HEK293 (cell line): ENCODE measurements at regions not wholly inside any gene's neighbourhood (a gene's known extent, or its start where the extent isn't known, plus 50 kb on each side); places are given as distances from the start of the nearest gene placed in this dataset.
A peak's percentile ranks its signal among the peaks of the same experiment; 100 is the strongest.
"Not testable (repeated sequence)": the region's sequence is repeated elsewhere in the genome, so short reads cannot be mapped to it uniquely, and the experiment has no call there.

ENCODE experiments used
- CTCF ChIA-PET: fragments of 350-600 bp; formaldehyde crosslinking; extraction: SDS; loops from one replicate; lab custom pipeline; 2021; ENCODE audit warnings: antibody characterized with exemption; lab: Yijun Ruan, JAX
- POLR2A ChIA-PET: fragments of 300-600 bp; formaldehyde crosslinking; extraction: SDS; loops from one replicate; lab custom pipeline; 2020; ENCODE audit warnings: antibody characterized with exemption, inconsistent platforms; lab: Yijun Ruan, JAX
- H3K27ac ChIP-seq: fragments of 200-500 bp; sonication (Bioruptor generic); 2 replicates; pipeline ENCODE4 v1.5.1; 2014; ENCODE audit warnings: low read depth, low read length, control low read depth, inconsistent platforms; ENCODE audit errors: extremely low read depth
- H3K36me3 ChIP-seq, 2 experiments: fragments of 200-500 bp in 1 of 2; sonication (Bioruptor generic) in 1 of 2; 1 replicate in 1 of 2; 2 replicates in 1 of 2; pipeline ENCODE4 v1.5.1; 2014 to 2017; ENCODE audit warnings: inconsistent platforms in 2 of 2, low read length in 2 of 2; ENCODE audit not compliant: control insufficient read depth in 2 of 2, insufficient read depth in 1 of 2
- H3K4me1 ChIP-seq: fragments of 200-500 bp; sonication (Bioruptor generic); 2 replicates; pipeline ENCODE4 v1.5.1; 2014; ENCODE audit warnings: mild to moderate bottlenecking, low read length, inconsistent platforms; ENCODE audit not compliant: control insufficient read depth, insufficient read depth
- H3K4me3 ChIP-seq: 2 replicates; pipeline ENCODE4 v1.5.1; 2011; ENCODE audit warnings: low read depth, mild to moderate bottlenecking, control low read depth, low read length, moderate library complexity
- H3K9me3 ChIP-seq: fragments of 200-500 bp; sonication (Bioruptor generic); 2 replicates; pipeline ENCODE4 v1.5.1; 2014; ENCODE audit warnings: low read depth, low read length, inconsistent platforms; ENCODE audit not compliant: control insufficient read depth, insufficient read depth
- MZF1 ChIP-seq: fragments of 450-650 bp; formaldehyde crosslinking; IDR thresholded peaks from 2 replicates; pipeline ENCODE4 v1.5.1; 2017; ENCODE audit warnings: missing biosample characterization, missing genetic modification characterization, borderline replicate concordance
- OSR2 ChIP-seq: fragments of 450-650 bp; formaldehyde crosslinking; IDR thresholded peaks from 2 replicates; pipeline ENCODE4 v1.5.1; 2016; ENCODE audit warnings: missing biosample characterization, missing genetic modification characterization
- ZBTB8A ChIP-seq: fragments of 450-650 bp; formaldehyde crosslinking; IDR thresholded peaks from 2 replicates; pipeline ENCODE4 v1.5.1; 2016; ENCODE audit warnings: missing biosample characterization, missing genetic modification characterization
- ZNF140 ChIP-seq: fragments of 450-650 bp; formaldehyde crosslinking; IDR thresholded peaks from 2 replicates; pipeline ENCODE4 v1.5.1; 2016; ENCODE audit warnings: missing biosample characterization, missing genetic modification characterization
- ZNF202 ChIP-seq: fragments of 450-650 bp; formaldehyde crosslinking; IDR thresholded peaks from 2 replicates; pipeline ENCODE4 v1.5.1; 2016; ENCODE audit warnings: missing biosample characterization, missing genetic modification characterization, borderline replicate concordance
- ZNF266 ChIP-seq: fragments of 450-650 bp; formaldehyde crosslinking; IDR thresholded peaks from 2 replicates; pipeline ENCODE4 v1.5.1; 2016; ENCODE audit warnings: missing biosample characterization, missing genetic modification characterization, low read depth
- ZNF341 ChIP-seq: fragments of 450-650 bp; formaldehyde crosslinking; IDR thresholded peaks from 2 replicates; pipeline ENCODE4; 2016; ENCODE audit warnings: low read depth, missing biosample characterization, missing genetic modification characterization
- ZNF394 ChIP-seq: fragments of 450-650 bp; formaldehyde crosslinking; IDR thresholded peaks from 2 replicates; pipeline ENCODE4 v1.5.1; 2016; ENCODE audit warnings: missing biosample characterization, missing genetic modification characterization, mild to moderate bottlenecking, moderate library complexity, borderline replicate concordance
- ZNF426 ChIP-seq: fragments of 450-650 bp; formaldehyde crosslinking; IDR thresholded peaks from 2 replicates; pipeline ENCODE4 v1.5.1; 2017; ENCODE audit warnings: missing biosample characterization, missing genetic modification characterization, mild to moderate bottlenecking, inconsistent platforms, moderate library complexity
- ZNF433 ChIP-seq: fragments of 450-650 bp; formaldehyde crosslinking; IDR thresholded peaks from 2 replicates; pipeline ENCODE4 v1.5.1; 2016; ENCODE audit warnings: missing biosample characterization, missing genetic modification characterization, low read depth
- ZNF510 ChIP-seq: fragments of 450-650 bp; formaldehyde crosslinking; IDR thresholded peaks from 2 replicates; pipeline ENCODE4 v1.5.1; 2018; ENCODE audit warnings: mild to moderate bottlenecking, missing genetic modification characterization, missing biosample characterization; ENCODE audit not compliant: insufficient replicate concordance
- ZNF529 ChIP-seq: fragments of 450-650 bp; formaldehyde crosslinking; IDR thresholded peaks from 2 replicates; pipeline ENCODE4 v1.5.1; 2017; ENCODE audit warnings: missing genetic modification characterization, missing biosample characterization; ENCODE audit not compliant: insufficient replicate concordance
- ZNF555 ChIP-seq: fragments of 450-650 bp; formaldehyde crosslinking; conservative IDR thresholded peaks from 2 replicates; pipeline ENCODE4 v1.5.1; 2017; ENCODE audit warnings: missing biosample characterization, mild to moderate bottlenecking, missing genetic modification characterization, inconsistent platforms
- ZNF623 ChIP-seq: fragments of 450-650 bp; formaldehyde crosslinking; IDR thresholded peaks from 2 replicates; pipeline ENCODE4 v1.5.1; 2016; ENCODE audit warnings: missing biosample characterization, missing genetic modification characterization
- ZNF629 ChIP-seq: fragments of 450-650 bp; formaldehyde crosslinking; IDR thresholded peaks from 2 replicates; pipeline ENCODE4 v1.5.1; 2017; ENCODE audit warnings: missing biosample characterization, missing genetic modification characterization
- ZNF654 ChIP-seq: fragments of 450-650 bp; formaldehyde crosslinking; IDR thresholded peaks from 2 replicates; pipeline ENCODE4 v1.5.1; 2016; ENCODE audit warnings: low read depth, missing biosample characterization, missing genetic modification characterization
- TF ChIP-seq, protein P1 (sequence below): fragments of 450-650 bp; formaldehyde crosslinking; conservative IDR thresholded peaks from 2 replicates; pipeline ENCODE4 v1.5.1; 2016; ENCODE audit warnings: low read depth, missing biosample characterization, missing genetic modification characterization
- TF ChIP-seq, protein P2 (sequence below): fragments of 450-650 bp; formaldehyde crosslinking; IDR thresholded peaks from 2 replicates; pipeline ENCODE4 v1.5.1; 2016; ENCODE audit warnings: missing biosample characterization, missing genetic modification characterization
- TF ChIP-seq, protein P3 (sequence below): fragments of 450-650 bp; formaldehyde crosslinking; conservative IDR thresholded peaks from 2 replicates; pipeline ENCODE4 v1.5.1; 2016; ENCODE audit warnings: low read depth, missing biosample characterization, missing genetic modification characterization

DNA sequence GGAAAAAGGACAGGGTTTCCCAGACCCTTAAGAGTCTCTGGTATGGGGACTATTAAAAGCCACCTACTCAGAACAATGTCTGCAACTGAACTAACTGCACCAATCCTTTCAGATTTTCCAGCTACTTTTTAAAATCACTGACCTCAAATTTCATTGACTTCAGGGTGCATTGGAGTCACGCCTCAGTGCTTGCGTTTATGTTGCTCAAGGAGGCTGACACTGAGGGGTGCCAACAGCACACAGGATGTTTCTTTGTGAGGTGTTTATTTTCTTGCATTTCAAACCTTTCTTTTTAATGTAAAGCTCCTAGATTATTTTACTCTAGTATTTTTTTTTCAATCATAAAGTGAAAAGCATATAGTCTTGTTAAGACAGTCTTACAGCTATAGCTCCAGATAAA lies 402.0 kb upstream of the SLC35B3 start:
- ChIA-PET CTCF (interaction anchor here (0.6 to 0.7 kb wide), 3 partner anchors 14 to 141 kb away, joined by 3 to 5 read pairs (median 4); no protein-coding TSS in a partner anchor), POLR2A (interaction anchor here (0.6 kb wide), 1 partner anchor 1499 kb away, joined by 5 read pairs; no protein-coding TSS in a partner anchor)
- TF ChIP-seq MZF1 (tag by site-specific recombination): no peak
- peak; percentile 41; the same call in 1 of the 2 replicates for TF ChIP-seq OSR2 (tag by site-specific recombination)
- Histone ChIP-seq H3K36me3 (no peaks in the 10 kb centered on the region), H3K4me3 (no peak overlapping the region), H3K4me1 (peaks cover 13% of the 10 kb centered on the region), H3K9me3 (no peaks in the 10 kb centered on the region), H3K27ac (no peak overlapping the region)

DNA sequence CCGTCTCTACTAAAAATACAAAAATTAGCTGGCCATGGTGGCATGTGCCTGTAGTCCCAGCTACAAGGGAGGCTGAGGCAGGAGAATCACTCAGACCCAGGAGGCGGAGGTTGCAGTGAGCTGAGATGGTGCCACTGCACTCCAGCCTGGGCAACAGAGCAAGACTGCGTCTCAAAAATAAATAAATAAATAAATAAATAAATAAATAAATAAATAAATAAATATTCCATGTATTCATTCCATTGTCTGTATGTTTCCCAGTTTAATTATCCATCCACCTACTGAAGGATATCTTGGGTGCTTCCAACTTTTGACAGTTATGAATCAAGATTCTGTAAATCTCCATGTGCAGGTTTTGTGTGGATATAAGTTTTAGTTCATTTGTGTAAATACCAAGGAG lies 397.4 kb upstream of the SLC35B3 start:
- POLR2A ChIA-PET, H3K36me3 ChIP-seq, H3K9me3 ChIP-seq, CTCF ChIA-PET: not testable (repeated sequence)
- TF ChIP-seq ZNF202 (tag by site-specific recombination) (peak; percentile 42; the same call in 1 of the 2 replicates), ZNF394 (tag by site-specific recombination) (peak; percentile 89), ZBTB8A (peak; percentile 62; the same call in 1 of the 2 replicates), ZNF433 (tag by site-specific recombination) (peak; percentile 51; the same call in 1 of the 2 replicates), ZNF623 (tag by site-specific recombination) (peak; percentile 65), ZNF529 (peak; percentile 21), ZNF654 (tag by site-specific recombination) (peak; percentile 21), ZNF426 (tag by site-specific recombination) (peak; percentile 85), ZNF341 (tag by site-specific recombination) (peak; percentile 34; the same call in 1 of the 2 replicates), ZNF266 (peak; percentile 36; the same call in 1 of the 2 replicates), ZNF140 (tag by site-specific recombination) (peak; percentile 69), ZNF510 (peak; percentile 66), ZNF555 (peak; percentile 80), ZNF629 (tag by site-specific recombination) (peak; percentile 15; the same call in 1 of the 2 replicates)
- TF ChIP-seq, protein P1, sequence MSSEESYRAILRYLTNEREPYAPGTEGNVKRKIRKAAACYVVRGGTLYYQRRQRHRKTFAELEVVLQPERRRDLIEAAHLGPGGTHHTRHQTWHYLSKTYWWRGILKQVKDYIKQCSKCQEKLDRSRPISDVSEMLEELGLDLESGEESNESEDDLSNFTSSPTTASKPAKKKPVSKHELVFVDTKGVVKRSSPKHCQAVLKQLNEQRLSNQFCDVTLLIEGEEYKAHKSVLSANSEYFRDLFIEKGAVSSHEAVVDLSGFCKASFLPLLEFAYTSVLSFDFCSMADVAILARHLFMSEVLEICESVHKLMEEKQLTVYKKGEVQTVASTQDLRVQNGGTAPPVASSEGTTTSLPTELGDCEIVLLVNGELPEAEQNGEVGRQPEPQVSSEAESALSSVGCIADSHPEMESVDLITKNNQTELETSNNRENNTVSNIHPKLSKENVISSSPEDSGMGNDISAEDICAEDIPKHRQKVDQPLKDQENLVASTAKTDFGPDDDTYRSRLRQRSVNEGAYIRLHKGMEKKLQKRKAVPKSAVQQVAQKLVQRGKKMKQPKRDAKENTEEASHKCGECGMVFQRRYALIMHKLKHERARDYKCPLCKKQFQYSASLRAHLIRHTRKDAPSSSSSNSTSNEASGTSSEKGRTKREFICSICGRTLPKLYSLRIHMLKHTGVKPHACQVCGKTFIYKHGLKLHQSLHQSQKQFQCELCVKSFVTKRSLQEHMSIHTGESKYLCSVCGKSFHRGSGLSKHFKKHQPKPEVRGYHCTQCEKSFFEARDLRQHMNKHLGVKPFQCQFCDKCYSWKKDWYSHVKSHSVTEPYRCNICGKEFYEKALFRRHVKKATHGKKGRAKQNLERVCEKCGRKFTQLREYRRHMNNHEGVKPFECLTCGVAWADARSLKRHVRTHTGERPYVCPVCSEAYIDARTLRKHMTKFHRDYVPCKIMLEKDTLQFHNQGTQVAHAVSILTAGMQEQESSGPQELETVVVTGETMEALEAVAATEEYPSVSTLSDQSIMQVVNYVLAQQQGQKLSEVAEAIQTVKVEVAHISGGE (tag by site-specific recombination): peak; percentile 50; the same call in 1 of the 2 replicates
- TF ChIP-seq, protein P2, sequence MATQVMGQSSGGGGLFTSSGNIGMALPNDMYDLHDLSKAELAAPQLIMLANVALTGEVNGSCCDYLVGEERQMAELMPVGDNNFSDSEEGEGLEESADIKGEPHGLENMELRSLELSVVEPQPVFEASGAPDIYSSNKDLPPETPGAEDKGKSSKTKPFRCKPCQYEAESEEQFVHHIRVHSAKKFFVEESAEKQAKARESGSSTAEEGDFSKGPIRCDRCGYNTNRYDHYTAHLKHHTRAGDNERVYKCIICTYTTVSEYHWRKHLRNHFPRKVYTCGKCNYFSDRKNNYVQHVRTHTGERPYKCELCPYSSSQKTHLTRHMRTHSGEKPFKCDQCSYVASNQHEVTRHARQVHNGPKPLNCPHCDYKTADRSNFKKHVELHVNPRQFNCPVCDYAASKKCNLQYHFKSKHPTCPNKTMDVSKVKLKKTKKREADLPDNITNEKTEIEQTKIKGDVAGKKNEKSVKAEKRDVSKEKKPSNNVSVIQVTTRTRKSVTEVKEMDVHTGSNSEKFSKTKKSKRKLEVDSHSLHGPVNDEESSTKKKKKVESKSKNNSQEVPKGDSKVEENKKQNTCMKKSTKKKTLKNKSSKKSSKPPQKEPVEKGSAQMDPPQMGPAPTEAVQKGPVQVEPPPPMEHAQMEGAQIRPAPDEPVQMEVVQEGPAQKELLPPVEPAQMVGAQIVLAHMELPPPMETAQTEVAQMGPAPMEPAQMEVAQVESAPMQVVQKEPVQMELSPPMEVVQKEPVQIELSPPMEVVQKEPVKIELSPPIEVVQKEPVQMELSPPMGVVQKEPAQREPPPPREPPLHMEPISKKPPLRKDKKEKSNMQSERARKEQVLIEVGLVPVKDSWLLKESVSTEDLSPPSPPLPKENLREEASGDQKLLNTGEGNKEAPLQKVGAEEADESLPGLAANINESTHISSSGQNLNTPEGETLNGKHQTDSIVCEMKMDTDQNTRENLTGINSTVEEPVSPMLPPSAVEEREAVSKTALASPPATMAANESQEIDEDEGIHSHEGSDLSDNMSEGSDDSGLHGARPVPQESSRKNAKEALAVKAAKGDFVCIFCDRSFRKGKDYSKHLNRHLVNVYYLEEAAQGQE (tag by site-specific recombination): peak; percentile 45; the same call in 1 of the 2 replicates
- TF ChIP-seq, protein P3, sequence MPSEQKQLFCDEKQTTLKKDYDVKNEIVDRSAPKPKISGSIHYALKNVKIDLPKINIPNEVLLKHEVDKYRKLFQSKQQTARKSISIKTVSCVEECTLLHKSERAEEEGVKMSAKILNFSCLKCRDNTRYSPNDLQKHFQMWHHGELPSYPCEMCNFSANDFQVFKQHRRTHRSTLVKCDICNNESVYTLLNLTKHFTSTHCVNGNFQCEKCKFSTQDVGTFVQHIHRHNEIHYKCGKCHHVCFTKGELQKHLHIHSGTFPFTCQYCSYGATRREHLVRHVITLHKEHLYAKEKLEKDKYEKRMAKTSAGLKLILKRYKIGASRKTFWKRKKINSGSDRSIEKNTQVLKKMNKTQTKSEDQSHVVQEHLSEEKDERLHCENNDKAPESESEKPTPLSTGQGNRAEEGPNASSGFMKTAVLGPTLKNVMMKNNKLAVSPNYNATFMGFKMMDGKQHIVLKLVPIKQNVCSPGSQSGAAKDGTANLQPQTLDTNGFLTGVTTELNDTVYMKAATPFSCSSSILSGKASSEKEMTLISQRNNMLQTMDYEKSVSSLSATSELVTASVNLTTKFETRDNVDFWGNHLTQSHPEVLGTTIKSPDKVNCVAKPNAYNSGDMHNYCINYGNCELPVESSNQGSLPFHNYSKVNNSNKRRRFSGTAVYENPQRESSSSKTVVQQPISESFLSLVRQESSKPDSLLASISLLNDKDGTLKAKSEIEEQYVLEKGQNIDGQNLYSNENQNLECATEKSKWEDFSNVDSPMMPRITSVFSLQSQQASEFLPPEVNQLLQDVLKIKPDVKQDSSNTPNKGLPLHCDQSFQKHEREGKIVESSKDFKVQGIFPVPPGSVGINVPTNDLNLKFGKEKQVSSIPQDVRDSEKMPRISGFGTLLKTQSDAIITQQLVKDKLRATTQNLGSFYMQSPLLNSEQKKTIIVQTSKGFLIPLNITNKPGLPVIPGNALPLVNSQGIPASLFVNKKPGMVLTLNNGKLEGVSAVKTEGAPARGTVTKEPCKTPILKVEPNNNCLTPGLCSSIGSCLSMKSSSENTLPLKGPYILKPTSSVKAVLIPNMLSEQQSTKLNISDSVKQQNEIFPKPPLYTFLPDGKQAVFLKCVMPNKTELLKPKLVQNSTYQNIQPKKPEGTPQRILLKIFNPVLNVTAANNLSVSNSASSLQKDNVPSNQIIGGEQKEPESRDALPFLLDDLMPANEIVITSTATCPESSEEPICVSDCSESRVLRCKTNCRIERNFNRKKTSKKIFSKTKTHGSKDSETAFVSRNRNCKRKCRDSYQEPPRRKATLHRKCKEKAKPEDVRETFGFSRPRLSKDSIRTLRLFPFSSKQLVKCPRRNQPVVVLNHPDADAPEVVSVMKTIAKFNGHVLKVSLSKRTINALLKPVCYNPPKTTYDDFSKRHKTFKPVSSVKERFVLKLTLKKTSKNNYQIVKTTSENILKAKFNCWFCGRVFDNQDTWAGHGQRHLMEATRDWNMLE: peak; percentile 86
- TF ChIP-seq, all 188 proteins: peak for 17; not testable (repeated sequence) for 171
- not testable (repeated sequence) for H3K4me1 ChIP-seq, H3K27ac ChIP-seq, H3K4me3 ChIP-seq
